HG02571 (cell line): ENCODE measurements at regions not wholly inside any gene's neighbourhood (a gene's known extent, or its start where the extent isn't known, plus 50 kb on each side); places are given as distances from the start of the nearest gene placed in this dataset.
"Not testable (repeated sequence)": the region's sequence is repeated elsewhere in the genome, so short reads cannot be mapped to it uniquely, and the experiment has no call there.

Source experiments
- ATAC-seq: cut with Tn5 transposase; IDR thresholded peaks from one replicate; pipeline ENCODE4 v1.9.1; 2021; ENCODE audit warnings: mild to moderate bottlenecking, moderate library complexity; ENCODE audit not compliant: unreplicated experiment

DNA sequence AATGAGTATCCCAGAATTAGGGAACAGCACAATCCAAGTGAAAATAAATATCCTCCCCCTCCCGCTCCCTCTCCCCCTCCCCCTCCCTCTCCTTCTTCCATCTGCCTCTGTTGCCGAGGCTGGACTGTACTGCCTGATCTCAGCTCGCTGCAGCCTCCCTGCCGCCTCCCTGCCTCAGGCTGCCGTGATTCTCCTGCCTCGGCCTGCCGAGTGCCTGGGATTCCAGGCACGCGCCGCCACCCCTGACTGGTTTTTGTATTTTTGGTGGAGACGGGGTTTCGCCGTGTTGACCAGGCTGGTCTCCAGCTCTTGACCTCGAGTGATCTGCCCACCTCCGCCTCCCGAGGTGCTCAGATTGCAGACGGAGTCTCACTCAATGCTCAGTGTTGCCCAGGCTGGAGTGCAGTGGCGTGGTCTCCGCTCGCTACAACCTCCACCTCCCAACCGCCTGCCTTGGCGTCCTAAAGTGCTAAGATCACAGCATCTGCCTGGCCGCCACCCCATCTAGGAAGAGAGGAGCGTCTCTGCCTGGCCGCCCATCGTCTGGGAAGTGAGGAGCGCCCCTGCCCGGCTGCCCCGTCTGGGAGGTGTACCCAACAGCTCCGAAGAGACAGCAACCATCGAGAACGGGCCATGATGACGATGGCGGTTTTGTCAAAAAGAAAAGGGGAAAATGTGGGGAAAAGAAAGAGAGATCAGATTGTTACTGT, 178.9 kb upstream of the IPO5 start:
- not testable (repeated sequence) for ATAC-seq

- no peak for ATAC-seq
Observed at GRCh38 chr13:97780486-97780885, 173.0 kb upstream of the IPO5 start.

DNA sequence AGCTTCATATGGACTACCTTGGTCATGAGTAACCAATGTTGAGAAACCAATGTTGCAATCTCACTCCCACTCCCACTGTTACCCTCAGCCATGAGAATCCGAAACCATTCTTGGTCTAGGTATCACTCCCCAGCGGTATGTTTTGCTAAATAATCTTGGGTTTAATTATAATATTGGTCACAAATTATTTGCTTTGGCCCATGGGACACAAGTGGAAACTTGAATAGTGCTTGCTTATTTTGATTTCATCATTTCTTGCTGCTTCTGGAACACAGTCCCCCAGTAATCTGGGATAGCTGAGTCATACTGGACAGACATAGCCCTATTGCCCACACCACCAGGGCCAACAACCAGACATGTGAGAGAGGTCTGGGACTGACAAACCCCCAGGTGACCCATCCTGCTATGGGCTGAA, 171.6 kb upstream of the IPO5 start:
- ATAC-seq = no peak

DNA sequence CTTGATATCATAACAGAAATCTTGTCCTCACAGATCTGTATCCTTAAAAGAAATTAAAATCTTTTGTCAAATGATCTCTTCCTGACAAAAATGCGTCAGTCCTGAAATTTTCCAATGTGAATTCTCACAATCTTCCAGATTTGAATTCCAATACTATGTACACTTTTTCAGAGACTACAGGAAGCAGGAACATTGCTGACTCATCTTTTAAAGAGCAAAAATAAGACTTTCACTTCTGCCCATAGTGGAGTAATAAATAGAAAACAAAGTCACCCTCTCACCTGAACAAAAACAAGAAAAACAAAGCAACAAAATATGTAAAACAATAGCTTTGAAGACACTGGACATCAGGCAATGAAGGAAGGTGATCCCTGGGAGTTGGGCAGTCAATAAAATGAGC, 167.0 kb upstream of the IPO5 start:
- no peak for ATAC-seq

GRCh38 chr13:97797553-97797952, 155.9 kb upstream of the IPO5 start:
- ATAC-seq = no peak

DNA sequence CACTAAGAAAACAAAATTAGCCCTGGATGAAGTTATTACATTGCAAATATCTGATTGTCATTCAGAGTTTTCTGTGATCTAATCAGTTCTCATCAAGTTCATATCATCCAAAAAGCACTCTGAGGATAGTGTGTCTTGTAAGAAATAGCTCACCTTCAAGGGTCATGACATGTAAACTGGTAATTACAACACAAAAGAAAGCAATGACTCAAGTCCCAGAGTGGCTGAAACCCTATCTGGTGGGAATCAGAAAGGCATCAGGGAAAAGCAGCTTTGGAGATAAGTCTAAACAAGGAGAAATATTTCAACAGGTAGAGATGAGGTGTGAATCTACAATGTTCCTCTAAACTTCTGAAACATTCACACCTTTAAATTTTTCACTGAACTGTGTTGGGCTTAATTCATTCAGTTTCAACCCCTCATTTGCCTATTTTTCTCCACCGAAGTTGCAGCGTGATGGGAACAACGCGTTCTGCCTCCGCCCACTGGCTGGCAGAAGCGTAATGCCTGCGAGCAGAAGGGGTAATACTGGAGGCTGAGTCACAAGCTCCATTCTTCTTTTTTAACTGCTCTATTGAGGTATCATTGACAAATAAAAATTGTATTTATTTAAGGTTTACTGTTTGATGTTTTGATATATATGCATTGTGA, 155.2 kb upstream of the IPO5 start:
- no peak for ATAC-seq

GRCh38 chr13:97798836-97799235, 154.6 kb upstream of the IPO5 start:
- no peak for ATAC-seq

DNA sequence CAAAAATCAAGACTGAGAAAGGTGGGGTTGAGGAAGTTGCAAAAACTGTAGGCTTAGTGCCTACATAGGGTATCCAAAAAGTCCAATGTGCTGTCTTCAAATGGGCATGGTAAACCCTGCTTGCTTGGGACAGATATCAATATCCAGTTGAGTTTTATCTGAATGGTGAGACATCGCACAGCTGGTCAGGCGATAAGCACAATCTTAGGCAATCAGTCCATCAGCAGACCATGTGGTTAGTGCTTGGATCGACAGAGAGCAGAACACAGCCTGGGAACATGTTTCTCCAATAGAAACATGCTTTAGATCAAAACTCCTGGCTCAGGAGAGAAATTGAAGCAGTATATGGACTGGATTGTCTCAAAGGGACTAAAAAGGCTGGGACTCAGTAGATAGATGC, 151.3 kb upstream of the IPO5 start:
- ATAC-seq = no peak

- ATAC-seq = no peak
Observed at GRCh38 chr13:97809576-97809975, 143.9 kb upstream of the IPO5 start.

DNA sequence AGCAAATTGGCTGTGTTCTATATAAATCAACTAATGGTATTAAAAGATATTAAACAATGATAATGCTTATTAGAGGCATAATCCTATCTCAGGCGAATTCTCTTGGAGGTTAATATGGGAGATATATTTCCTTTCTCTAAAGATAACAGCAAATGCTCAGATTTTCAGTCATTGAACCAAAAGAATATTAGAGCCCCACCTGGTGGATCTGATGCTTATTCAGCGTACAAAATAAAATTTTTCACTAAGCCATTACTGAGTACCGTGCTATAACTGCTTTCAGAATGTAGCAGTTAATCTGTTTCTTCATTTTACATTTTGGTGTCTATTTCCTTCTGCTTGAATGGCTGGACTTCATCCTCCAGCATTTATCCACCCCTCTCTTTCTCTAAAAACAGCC, 143.3 kb upstream of the IPO5 start:
- no peak for ATAC-seq

DNA sequence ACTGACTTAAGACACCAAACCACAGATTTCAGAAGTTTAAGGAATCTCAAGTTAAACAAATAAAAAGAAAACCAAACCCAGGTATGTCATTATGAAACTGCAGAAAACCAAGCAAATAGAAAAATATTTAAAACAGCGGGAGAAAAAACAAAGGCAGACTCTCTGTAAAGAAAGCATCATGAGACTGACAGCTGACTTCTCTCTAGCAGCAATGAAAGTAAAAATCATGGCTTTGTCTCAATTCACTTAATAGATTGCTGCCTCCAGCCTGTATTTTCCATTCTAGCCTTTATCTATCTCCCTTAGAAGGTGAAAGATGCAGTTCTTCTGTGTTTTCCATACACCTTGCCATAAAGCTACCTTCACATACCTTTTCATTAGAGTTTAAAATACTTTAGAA, 131.1 kb upstream of the IPO5 start:
- ATAC-seq = no peak

- ATAC-seq = no peak
Observed at GRCh38 chr13:97826421-97827012, 127.0 kb upstream of the IPO5 start.

- ATAC-seq = no peak
Observed at GRCh38 chr13:97834250-97834649, 119.2 kb upstream of the IPO5 start.

DNA sequence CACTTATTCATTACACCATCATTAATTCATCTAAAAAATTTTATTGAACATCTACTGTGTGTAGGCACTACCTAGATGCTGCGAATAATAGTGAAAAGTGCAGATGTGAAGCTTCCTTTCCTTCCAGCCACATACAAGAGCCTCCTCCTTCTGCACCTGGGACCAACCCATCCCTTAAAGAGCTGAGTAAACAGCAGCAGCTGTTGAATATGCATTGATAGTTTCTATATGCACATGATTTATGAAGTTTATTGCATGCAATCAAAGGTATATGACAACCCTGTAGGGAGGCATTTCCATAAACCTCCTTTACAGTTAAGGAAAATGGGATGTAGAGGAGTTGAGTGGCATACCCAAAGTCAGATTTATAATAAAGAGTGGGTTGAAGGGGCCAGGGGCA, 110.3 kb upstream of the IPO5 start:
- no peak for ATAC-seq

- no peak for ATAC-seq
Observed at GRCh38 chr13:97844151-97844550, 109.3 kb upstream of the IPO5 start.

DNA sequence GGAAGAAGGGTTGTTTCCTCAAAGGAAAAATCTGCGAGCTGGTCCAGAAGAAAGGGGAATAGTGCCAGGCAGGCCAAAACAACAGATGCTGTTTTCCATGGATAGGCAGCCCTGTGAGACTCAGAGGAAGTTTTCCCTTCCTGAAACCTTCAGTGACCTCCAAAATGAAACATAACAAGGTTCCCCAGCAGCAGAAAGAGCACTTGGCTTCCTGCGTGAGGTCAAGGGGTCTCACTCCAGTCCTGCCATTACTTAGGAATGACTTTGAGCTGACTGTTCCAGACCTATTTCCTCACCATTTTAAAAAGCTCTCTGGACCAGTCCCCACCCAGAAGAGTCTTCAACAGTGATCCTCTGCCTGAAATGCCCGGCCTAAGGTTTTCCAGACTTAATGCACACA, 104.6 kb upstream of the IPO5 start:
- no peak for ATAC-seq

GRCh38 chr13:97849305-97849704, 104.2 kb upstream of the IPO5 start:
- no peak for ATAC-seq

DNA sequence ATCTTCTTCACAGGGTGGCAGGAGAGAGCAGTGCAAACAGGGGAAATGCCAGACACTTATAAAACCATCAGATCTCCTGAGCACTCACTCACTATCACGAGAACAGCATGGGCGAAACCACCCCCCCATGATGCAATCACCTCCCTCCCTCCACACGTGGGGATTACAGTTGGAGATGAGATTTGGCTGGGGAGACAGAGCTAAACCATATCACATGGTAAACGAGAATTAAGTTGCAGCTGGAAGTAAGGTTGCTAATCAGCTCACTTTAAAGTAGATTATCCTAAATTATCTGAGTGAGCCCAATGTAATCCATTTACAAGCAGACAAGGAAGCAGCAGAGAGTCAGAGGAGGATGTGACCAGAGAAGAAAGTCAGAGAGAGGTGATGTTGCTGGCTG, 102.2 kb upstream of the IPO5 start:
- no peak for ATAC-seq

DNA sequence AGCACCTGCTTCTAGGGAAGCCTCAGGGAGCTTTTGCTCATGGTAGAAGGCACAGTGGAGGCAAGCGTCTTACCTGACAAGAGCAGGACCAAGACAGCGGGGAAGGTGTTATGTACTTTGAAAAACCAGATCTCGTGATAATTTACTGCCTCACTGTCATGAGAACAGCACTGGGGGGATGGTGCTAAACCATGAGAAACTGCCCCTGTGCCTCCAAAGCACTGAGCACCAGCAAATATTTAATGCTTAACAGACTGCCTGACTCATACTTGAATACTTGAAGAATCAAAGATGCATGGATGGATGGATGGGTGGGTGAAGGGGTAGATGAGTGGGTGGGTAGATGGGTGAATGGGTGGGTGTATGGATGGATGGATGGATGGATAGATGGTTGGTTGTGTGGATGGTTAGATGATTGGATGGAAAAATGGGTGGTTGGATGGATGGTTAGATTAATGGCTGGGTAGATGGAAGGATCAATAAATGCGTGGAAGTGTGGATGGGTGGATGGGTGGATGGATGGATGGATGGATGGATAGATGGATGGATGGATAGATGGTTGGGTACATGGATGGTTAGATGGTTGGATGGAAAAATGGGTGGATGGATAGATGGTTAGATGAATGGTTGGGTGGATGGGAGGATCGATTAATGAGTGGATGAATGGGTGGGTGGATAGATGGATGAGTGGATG, 101.1 kb upstream of the IPO5 start:
- ATAC-seq = no peak

DNA sequence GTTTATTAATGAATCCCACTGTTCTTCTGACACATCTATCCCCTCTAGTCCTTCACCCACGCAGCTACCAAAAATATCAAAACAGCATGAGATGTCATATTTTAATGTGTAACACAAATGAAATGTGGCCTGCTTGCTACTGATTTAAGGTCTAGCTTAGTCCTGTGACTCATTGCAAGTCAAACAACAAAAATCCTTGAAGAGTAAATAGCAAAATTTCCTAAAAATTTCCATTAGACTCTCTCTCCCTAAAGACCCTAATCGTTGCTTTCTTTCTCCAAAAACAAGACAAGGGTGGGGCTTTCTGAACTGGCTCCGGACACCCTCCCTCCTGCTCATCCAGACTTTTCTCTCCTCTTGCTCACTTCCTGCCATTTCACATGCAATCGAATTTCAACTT, 99.9 kb upstream of the IPO5 start:
- ATAC-seq = no peak

DNA sequence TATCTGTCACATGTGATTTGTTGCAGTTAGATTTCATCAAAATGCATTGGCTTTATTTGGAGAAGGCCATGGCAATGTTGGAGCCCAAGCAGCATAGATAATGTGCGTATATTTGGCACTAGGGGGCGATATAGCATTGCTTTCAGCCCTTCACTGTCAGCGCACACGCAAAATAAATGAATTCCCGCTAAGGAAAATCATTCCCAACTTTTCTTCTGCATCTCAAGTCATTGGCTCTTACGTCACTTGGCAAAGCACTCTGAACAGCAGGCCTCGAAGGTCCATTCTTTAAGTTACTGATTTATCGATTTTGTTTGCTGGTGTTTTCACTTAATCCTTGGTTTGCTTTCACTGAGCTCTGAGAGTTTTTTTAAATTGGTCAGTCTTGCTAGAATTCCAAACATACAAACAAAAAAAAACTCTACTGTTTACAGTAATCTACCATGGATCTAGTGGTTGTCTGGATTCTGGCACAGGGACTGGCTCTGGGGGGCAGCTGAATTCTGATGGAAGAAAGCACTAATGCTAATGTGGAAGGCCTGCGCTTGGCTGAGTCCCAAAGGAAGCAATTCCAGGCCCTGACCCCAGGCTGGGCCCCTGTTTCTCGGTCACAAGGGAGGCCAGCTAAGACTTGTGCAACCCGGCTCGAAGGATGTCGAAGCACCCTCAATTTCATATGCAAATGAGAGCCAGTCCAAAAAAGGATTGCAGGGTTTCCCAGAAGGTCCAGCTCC, 97.7 kb upstream of the IPO5 start:
- peak; percentile 52 for ATAC-seq
